ENCODE measurements at regions not wholly inside any gene's neighbourhood (a gene's known extent, or its start where the extent isn't known, plus 50 kb on each side); places are given as distances from the start of the nearest gene placed in this dataset.

DNA sequence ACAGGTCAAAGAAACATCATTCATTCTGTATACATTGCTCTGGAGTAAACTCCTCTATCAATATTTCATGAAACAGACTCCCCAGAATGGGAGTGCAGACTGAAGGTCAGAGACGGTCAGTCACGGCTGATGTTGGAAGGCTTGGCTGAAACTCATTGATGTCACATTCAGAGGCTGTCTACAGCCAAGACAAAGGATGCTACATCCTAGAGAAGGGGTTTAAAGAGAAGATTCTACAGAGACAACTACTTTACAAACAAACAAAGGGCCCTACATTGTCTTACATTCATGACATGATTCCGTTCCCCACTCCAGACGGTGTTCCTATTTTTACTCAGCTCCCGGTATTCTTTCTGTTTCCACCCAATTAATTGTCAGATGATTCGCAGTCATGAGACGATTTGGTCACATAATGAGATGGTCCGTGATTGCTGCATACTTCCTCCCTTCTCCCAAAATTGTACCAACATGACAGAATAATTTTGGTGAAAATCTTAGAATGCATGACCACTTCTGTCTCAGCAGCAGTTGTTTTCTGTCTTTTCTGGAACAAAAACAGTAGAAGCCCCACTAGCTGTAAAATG is 73.8 kb upstream of the VAV3 start:
- Histone ChIP-seq H2AFZ (ENCODE audit: control insufficient read depth, low read length) (no peak overlapping the region), H3K4me3 (ENCODE audit: control insufficient read depth in 2 of 3, extremely low read depth in 1 of 3, insufficient read depth in 2 of 3, low read depth in 1 of 3, low read length in 3 of 3) (no peak overlapping the region), H3K9me1 (ENCODE audit: control insufficient read depth, extremely low read depth, insufficient read depth, low read length) (no peaks in the 10 kb centered on the region), H3K4me2 (ENCODE audit: control insufficient read depth, extremely low read depth, insufficient read depth, low read depth, low read length) (no peak overlapping the region), H3K27ac (ENCODE audit: control insufficient read depth, insufficient read depth, low read length) (no peak overlapping the region), H3K4me1 (ENCODE audit: control insufficient read depth, extremely low read depth, insufficient read depth, low read length) (peaks cover 14% of the 10 kb centered on the region), H3K9me3 (ENCODE audit: control insufficient read depth, low read depth, low read length) (no peaks in the 10 kb centered on the region), H3K27me3 (ENCODE audit: control insufficient read depth, extremely low read depth, insufficient read depth, low read length) (no peaks in the 10 kb centered on the region), H4K20me1 (ENCODE audit: control insufficient read depth, extremely low read depth, insufficient read depth, low read length) (no peaks in the 10 kb centered on the region), H3K9ac (ENCODE audit: control insufficient read depth, extremely low read depth, insufficient read depth, low read length) (no peak overlapping the region), H3K79me2 (ENCODE audit: control insufficient read depth, insufficient read depth, low read length) (no peaks in the 10 kb centered on the region), H3K36me3 (ENCODE audit: control insufficient read depth in 2 of 2, extremely low read depth in 1 of 2, insufficient read depth in 2 of 2, low read length in 2 of 2) (no peaks in the 10 kb centered on the region)
- TF ChIP-seq EZH2 (IDR thresholded peaks at IDR 0.05; ENCODE audit: low read length) = no peak
- TF ChIP-seq, protein P1, sequence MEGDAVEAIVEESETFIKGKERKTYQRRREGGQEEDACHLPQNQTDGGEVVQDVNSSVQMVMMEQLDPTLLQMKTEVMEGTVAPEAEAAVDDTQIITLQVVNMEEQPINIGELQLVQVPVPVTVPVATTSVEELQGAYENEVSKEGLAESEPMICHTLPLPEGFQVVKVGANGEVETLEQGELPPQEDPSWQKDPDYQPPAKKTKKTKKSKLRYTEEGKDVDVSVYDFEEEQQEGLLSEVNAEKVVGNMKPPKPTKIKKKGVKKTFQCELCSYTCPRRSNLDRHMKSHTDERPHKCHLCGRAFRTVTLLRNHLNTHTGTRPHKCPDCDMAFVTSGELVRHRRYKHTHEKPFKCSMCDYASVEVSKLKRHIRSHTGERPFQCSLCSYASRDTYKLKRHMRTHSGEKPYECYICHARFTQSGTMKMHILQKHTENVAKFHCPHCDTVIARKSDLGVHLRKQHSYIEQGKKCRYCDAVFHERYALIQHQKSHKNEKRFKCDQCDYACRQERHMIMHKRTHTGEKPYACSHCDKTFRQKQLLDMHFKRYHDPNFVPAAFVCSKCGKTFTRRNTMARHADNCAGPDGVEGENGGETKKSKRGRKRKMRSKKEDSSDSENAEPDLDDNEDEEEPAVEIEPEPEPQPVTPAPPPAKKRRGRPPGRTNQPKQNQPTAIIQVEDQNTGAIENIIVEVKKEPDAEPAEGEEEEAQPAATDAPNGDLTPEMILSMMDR (optimal IDR thresholded peaks at IDR 0.05 in 1 of 3, IDR thresholded peaks at IDR 0.05 in 1 of 3, conservative IDR thresholded peaks at IDR 0.05 in 1 of 3; ENCODE audit: extremely low read depth in 1 of 3, insufficient read depth in 2 of 3, low read length in 3 of 3) = no peak
- dilution Hi-C loops (cut with MboI; ENCODE audit: extremely low pct_ligation_motif_present, low sequenced_read_pairs) = no loop called here
- FAIRE-seq = no peak
- DNase-seq (ENCODE audit: low read depth, low spot score) = no peak

DNA sequence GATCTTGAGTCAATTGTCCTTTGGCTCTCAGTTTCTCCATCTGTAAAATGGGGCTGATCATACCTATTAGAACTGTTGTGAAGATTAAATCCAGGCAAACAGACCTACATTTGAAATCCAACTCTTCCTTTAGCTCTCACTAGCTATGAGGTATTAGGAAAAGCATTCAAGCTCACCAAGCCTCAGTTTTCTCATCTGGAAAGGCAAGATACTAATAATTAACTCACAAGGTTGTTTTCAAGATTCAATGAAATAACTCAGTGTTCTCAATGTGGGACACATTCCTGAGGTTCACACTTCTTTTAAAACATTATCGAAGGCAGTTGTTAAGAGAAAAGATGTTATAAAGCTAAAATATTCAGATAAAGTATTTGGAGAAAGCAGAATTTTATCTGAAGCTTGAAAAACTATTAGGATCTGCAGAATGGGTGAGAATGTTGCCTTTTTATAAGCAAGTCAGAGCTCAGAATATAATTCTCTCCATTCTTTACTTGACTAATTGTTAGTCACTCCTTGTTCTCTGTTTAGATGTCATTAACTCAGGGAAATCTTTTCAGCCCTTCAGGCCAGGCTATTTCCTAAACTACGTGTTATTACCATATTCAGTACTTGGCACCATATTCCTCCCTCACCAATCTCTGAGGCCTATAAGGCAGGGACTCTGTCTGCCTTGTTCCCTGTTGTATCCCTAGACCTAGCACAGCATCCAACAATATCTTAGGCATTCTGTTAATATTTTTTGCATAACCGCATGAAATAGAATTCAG is 72.0 kb upstream of the VAV3 start:
- DNase-seq (ENCODE audit: low read depth, low spot score) = no peak
- Histone ChIP-seq H3K9me1 (ENCODE audit: control insufficient read depth, extremely low read depth, insufficient read depth, low read length) (no peaks in the 10 kb centered on the region), H3K4me3 (ENCODE audit: control insufficient read depth in 2 of 3, extremely low read depth in 1 of 3, insufficient read depth in 2 of 3, low read depth in 1 of 3, low read length in 3 of 3) (no peak overlapping the region), H3K4me1 (ENCODE audit: control insufficient read depth, extremely low read depth, insufficient read depth, low read length) (peaks cover 14% of the 10 kb centered on the region), H4K20me1 (ENCODE audit: control insufficient read depth, extremely low read depth, insufficient read depth, low read length) (no peaks in the 10 kb centered on the region), H3K79me2 (ENCODE audit: control insufficient read depth, insufficient read depth, low read length) (no peaks in the 10 kb centered on the region), H2AFZ (ENCODE audit: control insufficient read depth, low read length) (no peak overlapping the region), H3K27me3 (ENCODE audit: control insufficient read depth, extremely low read depth, insufficient read depth, low read length) (no peaks in the 10 kb centered on the region), H3K9me3 (ENCODE audit: control insufficient read depth, low read depth, low read length) (no peaks in the 10 kb centered on the region), H3K36me3 (ENCODE audit: control insufficient read depth in 2 of 2, extremely low read depth in 1 of 2, insufficient read depth in 2 of 2, low read length in 2 of 2) (no peaks in the 10 kb centered on the region), H3K27ac (ENCODE audit: control insufficient read depth, insufficient read depth, low read length) (no peak overlapping the region), H3K9ac (ENCODE audit: control insufficient read depth, extremely low read depth, insufficient read depth, low read length) (no peak overlapping the region), H3K4me2 (ENCODE audit: control insufficient read depth, extremely low read depth, insufficient read depth, low read depth, low read length) (no peak overlapping the region)
- TF ChIP-seq, protein P1 (optimal IDR thresholded peaks at IDR 0.05 in 1 of 3, IDR thresholded peaks at IDR 0.05 in 1 of 3, conservative IDR thresholded peaks at IDR 0.05 in 1 of 3; ENCODE audit: extremely low read depth in 1 of 3, insufficient read depth in 2 of 3, low read length in 3 of 3) = no peak
- no peak for TF ChIP-seq EZH2 (IDR thresholded peaks at IDR 0.05; ENCODE audit: low read length)
- dilution Hi-C loops (cut with MboI; ENCODE audit: extremely low pct_ligation_motif_present, low sequenced_read_pairs) = no loop called here
- no peak for FAIRE-seq

Data from keratinocyte (primary cell).